Cardiac fibroblast (primary cell): ENCODE measurements at regions not wholly inside any gene's neighbourhood (a gene's known extent, or its start where the extent isn't known, plus 50 kb on each side); places are given as distances from the start of the nearest gene placed in this dataset.

Experiments
- DNase-seq, 2 donors: peaks; one replicate each; pipeline versions ENCODE4 v3.0.0 to v3.0.0-alpha.2; 2010; ENCODE audit warnings: low read depth in 2 of 2
- H3K4me3 ChIP-seq, 2 donors: replicated peaks in 1 of 2; 1 replicate in 1 of 2; 2 replicates in 1 of 2; pipeline ENCODE4 v1.5.1; 2011; ENCODE audit warnings: low read depth in 2 of 2, low read length in 2 of 2, mild to moderate bottlenecking in 2 of 2, moderate library complexity in 1 of 2
- CTCF ChIP-seq: IDR thresholded peaks from one replicate; pipeline ENCODE4 v1.5.1; 2011; ENCODE audit warnings: low read depth, mild to moderate bottlenecking, low read length, inconsistent platforms

- no peak for DNase-seq
- no peak overlapping the region for H3K4me3 ChIP-seq
- no peak for TF ChIP-seq CTCF
These were observed 59.6 kb upstream of the FAM204A start for GRCh38 chr10:118401708-118402193.

- no peak overlapping the region for H3K4me3 ChIP-seq
- no peak for DNase-seq
- no peak for TF ChIP-seq CTCF
These were observed 55.3 kb upstream of the FAM204A start for GRCh38 chr10:118397391-118397790.

- DNase-seq, result no peak
- TF ChIP-seq CTCF, result no peak
- no peak overlapping the region for H3K4me3 ChIP-seq
These were observed 53.8 kb upstream of the FAM204A start for GRCh38 chr10:118395947-118396346.

- no peak for DNase-seq
- H3K4me3 ChIP-seq, result no peak overlapping the region
- no peak for TF ChIP-seq CTCF
These were observed 52.4 kb upstream of the FAM204A start for GRCh38 chr10:118394301-118395200.

GRCh38 chr10:118392761-118393160, 50.6 kb upstream of the FAM204A start:
- DNase-seq, result no peak
- TF ChIP-seq CTCF, result no peak
- H3K4me3 ChIP-seq, result no peak overlapping the region
